Endothelial cell of umbilical vein (primary cell): ENCODE measurements at regions not wholly inside any gene's neighbourhood (a gene's known extent, or its start where the extent isn't known, plus 50 kb on each side); places are given as distances from the start of the nearest gene placed in this dataset.

ENCODE experiments used
- EZH2 ChIP-seq: IDR thresholded peaks from 2 replicates; pipeline ENCODE4 v1.6.1; 2012; ENCODE audit warnings: borderline replicate concordance, low read depth, mild to moderate bottlenecking, moderate library complexity, low read length, inconsistent platforms; ENCODE audit not compliant: severe bottlenecking
- MAX ChIP-seq: IDR thresholded peaks from 2 replicates; pipeline ENCODE4 v1.6.1; 2011; ENCODE audit not compliant: insufficient read depth, insufficient read length
- POLR2A ChIP-seq: IDR thresholded peaks from 2 replicates; pipeline ENCODE4 v1.6.1; 2012; ENCODE audit warnings: low read depth, mild to moderate bottlenecking, control low read depth, low read length
- POLR2AphosphoS5 ChIP-seq: IDR thresholded peaks from 2 replicates; pipeline ENCODE4 v1.6.1; 2012; ENCODE audit warnings: low read depth, mild to moderate bottlenecking, control low read depth, low read length, moderate library complexity; ENCODE audit not compliant: insufficient read depth
- TF ChIP-seq, protein P1 (sequence below), 2 donors: IDR thresholded peaks; 1 replicate in 1 of 2; 2 replicates in 1 of 2; pipeline ENCODE4 v1.5.1; 2011; ENCODE audit warnings: low read length in 2 of 2, mild to moderate bottlenecking in 2 of 2, moderate library complexity in 2 of 2, control low read depth in 1 of 2, inconsistent platforms in 1 of 2, low read depth in 1 of 2; ENCODE audit not compliant: insufficient read depth in 1 of 2; ENCODE audit errors: extremely low read depth in 1 of 2

DNA sequence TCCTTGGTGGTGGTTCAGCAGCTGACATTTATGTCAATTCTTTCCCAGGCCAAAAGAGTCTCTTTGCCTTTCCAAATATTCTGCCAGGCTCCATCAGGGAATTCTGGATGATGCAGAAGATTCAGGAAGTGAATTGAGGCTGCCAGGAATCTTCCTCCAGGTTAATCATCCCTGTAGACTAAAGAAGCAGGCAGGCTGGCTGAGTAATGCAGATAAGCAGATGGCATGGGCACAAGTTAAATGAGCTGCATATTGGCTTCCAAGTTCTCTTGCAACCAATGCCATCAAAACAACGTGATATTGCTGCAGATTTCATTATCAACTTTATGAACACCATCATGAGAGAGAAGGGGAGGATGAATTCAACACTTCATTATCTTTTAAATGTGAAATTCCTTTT, 324.5 kb downstream of the KCNN2 start:
- TF ChIP-seq POLR2A = no peak
- TF ChIP-seq POLR2AphosphoS5 = no peak
- TF ChIP-seq, protein P1, sequence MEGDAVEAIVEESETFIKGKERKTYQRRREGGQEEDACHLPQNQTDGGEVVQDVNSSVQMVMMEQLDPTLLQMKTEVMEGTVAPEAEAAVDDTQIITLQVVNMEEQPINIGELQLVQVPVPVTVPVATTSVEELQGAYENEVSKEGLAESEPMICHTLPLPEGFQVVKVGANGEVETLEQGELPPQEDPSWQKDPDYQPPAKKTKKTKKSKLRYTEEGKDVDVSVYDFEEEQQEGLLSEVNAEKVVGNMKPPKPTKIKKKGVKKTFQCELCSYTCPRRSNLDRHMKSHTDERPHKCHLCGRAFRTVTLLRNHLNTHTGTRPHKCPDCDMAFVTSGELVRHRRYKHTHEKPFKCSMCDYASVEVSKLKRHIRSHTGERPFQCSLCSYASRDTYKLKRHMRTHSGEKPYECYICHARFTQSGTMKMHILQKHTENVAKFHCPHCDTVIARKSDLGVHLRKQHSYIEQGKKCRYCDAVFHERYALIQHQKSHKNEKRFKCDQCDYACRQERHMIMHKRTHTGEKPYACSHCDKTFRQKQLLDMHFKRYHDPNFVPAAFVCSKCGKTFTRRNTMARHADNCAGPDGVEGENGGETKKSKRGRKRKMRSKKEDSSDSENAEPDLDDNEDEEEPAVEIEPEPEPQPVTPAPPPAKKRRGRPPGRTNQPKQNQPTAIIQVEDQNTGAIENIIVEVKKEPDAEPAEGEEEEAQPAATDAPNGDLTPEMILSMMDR (IDR thresholded peaks at IDR 0.05; ENCODE audit: extremely low read depth in 1 of 2, insufficient read depth in 1 of 2, low read depth in 1 of 2, low read length in 2 of 2) = no peak
- no peak for TF ChIP-seq MAX
- no peak for TF ChIP-seq EZH2
